ENCODE measurements at regions not wholly inside any gene's neighbourhood (a gene's known extent, or its start where the extent isn't known, plus 50 kb on each side); places are given as distances from the start of the nearest gene placed in this dataset.

DNA sequence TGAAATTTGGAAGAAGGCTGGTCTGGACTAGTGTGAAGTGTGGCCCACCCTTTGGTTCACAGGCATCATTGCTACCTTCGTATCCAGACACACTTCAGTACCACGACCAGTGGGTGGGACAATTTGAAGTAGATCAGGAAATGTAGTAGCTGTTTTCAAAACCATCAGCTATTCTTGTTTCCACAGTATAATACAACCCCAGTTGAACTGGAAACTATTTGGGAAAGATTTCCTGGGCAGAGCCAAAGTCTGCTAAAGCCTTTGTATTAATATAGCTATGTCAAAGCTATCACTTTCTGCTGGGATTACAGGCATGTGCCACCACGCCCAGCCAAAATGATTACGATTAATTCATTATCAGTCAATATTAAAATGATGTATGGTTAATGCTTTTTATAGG lies 298.8 kb upstream of the RASGRP1 start:
- TF ChIP-seq POLR2AphosphoS5 (IDR thresholded peaks at IDR 0.05; ENCODE audit: low read depth, low read length) (no peak), SIN3A (IDR thresholded peaks at IDR 0.05; ENCODE audit: borderline replicate concordance, insufficient read depth, low read depth, low read length) (no peak), TCF7L2 (IDR thresholded peaks at IDR 0.05; ENCODE audit: low read depth, low read length) (no peak)
- TF ChIP-seq, protein P1, sequence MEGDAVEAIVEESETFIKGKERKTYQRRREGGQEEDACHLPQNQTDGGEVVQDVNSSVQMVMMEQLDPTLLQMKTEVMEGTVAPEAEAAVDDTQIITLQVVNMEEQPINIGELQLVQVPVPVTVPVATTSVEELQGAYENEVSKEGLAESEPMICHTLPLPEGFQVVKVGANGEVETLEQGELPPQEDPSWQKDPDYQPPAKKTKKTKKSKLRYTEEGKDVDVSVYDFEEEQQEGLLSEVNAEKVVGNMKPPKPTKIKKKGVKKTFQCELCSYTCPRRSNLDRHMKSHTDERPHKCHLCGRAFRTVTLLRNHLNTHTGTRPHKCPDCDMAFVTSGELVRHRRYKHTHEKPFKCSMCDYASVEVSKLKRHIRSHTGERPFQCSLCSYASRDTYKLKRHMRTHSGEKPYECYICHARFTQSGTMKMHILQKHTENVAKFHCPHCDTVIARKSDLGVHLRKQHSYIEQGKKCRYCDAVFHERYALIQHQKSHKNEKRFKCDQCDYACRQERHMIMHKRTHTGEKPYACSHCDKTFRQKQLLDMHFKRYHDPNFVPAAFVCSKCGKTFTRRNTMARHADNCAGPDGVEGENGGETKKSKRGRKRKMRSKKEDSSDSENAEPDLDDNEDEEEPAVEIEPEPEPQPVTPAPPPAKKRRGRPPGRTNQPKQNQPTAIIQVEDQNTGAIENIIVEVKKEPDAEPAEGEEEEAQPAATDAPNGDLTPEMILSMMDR (IDR thresholded peaks at IDR 0.05): no peak
- TF ChIP-seq, protein P2, sequence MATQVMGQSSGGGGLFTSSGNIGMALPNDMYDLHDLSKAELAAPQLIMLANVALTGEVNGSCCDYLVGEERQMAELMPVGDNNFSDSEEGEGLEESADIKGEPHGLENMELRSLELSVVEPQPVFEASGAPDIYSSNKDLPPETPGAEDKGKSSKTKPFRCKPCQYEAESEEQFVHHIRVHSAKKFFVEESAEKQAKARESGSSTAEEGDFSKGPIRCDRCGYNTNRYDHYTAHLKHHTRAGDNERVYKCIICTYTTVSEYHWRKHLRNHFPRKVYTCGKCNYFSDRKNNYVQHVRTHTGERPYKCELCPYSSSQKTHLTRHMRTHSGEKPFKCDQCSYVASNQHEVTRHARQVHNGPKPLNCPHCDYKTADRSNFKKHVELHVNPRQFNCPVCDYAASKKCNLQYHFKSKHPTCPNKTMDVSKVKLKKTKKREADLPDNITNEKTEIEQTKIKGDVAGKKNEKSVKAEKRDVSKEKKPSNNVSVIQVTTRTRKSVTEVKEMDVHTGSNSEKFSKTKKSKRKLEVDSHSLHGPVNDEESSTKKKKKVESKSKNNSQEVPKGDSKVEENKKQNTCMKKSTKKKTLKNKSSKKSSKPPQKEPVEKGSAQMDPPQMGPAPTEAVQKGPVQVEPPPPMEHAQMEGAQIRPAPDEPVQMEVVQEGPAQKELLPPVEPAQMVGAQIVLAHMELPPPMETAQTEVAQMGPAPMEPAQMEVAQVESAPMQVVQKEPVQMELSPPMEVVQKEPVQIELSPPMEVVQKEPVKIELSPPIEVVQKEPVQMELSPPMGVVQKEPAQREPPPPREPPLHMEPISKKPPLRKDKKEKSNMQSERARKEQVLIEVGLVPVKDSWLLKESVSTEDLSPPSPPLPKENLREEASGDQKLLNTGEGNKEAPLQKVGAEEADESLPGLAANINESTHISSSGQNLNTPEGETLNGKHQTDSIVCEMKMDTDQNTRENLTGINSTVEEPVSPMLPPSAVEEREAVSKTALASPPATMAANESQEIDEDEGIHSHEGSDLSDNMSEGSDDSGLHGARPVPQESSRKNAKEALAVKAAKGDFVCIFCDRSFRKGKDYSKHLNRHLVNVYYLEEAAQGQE (IDR thresholded peaks at IDR 0.05; ENCODE audit: insufficient read depth in 1 of 2, low read depth in 2 of 2, low read length in 1 of 2): no peak

All from Panc1 (cell line).